GM21381 (cell line): ENCODE measurements at regions not wholly inside any gene's neighbourhood (a gene's known extent, or its start where the extent isn't known, plus 50 kb on each side); places are given as distances from the start of the nearest gene placed in this dataset.

ENCODE experiments used
- ATAC-seq: cut with Tn5 transposase; IDR thresholded peaks from one replicate; pipeline ENCODE4 v1.9.1; 2021; ENCODE audit warnings: mild to moderate bottlenecking, moderate library complexity; ENCODE audit not compliant: unreplicated experiment

DNA sequence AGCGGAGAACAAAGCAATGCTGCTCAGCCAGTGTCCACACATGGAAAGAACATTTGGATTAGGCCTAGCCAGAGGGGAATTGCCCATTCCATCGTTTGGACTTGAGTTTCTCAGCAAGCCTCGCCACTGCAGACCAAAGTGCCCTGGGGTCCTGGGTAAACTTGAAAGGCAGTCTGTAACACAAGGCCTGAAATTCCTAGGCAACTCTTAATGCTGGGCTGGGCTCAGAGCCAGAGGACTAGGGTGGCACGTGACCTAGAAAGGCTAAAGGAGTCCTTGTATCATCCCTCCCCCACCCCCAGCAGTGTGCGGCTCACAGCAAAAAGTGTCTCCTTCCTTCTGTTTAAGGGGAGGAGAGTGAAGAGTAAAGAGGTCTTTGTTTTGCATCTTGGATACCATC is 210.4 kb upstream of the ARX start:
- no peak for ATAC-seq

DNA sequence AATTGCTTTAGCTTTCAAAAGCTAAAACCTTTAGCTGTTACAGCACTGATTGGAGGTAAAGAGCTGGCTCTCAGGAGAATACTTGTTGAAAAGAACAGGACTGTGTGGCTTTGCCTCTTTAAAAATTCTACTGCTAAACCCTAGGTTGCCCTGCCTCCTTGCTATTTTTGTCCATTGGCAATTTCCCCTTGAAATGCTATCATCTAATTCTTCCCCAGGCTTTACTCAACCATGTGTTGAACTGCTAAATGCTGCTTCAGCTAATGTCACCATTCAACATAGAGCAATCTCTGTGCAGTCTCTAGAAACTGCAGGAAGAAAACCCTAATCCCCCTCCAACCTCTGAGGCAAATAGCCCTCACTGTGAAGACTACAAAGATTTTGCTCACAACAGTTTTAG is 203.7 kb upstream of the ARX start:
- ATAC-seq = no peak

DNA sequence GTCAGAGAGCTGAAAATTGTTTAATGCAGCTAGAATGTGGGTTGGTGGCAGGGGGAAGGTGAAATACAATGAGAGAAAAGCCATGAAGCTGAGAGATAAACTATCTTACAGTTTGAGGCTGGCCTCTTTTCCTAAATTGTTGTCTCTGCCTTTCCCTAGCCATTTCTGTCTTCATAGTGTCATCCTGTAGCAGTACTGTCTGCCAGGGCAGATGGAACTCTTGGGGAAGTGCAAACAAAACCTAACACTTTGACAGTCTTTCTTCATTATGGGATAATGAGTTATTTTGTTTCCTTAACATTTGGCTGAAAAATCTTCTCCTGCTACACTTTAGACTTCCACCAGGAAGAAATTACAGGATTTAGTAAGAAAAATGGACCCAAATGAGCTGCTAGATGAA is 197.8 kb upstream of the ARX start:
- no peak for ATAC-seq

DNA sequence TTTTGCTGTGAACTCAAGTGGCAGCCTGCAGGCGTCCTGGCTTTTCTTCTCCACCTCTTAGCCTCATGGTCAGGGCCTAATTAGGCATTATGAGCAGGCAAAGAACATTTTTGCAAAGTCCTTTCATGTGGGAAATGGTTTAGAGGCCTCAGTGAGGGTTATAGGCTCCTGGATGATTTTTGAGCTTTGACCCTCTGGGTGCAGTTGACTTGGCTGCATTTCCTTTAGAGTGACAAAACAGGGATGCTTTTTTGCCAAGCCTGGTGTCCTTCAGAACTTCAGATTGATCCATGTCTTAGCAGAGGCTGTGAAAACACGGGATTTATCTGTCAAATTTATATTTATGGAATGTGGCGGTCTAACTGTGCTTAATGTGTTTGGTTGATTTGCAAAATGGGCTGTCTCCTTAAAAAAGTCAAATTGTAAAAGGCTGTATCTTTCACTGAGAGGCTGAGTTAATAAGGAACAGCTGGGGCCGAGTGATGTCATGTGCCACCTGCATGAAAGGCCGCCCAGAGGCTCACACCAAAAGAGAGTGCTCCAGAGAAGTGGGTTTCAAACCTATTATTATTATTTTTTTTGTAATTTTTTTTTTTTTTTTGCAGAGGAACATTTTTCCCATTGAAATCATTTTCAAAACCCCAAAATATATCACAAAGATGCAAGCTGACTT is 192.2 kb upstream of the ARX start:
- ATAC-seq = no peak

DNA sequence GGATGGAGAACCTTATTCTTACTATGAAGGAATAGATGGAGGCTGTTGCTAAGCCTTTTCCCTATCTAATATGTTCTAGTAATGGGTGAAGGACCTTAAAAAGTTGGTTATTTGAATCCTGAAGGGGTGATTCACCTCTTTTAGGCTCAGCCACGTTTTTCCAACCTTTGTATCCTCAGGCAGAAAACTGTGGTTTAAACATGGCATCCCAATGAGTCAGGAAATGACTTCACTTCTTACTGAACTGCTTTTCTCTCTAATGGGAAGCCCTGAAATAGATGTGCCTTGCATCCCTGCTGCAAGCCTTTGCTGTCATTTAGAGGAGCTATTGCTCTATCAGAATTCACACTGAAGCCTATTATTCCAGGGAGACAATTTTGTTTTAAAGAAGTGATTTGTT is 191.0 kb upstream of the ARX start:
- no peak for ATAC-seq

DNA sequence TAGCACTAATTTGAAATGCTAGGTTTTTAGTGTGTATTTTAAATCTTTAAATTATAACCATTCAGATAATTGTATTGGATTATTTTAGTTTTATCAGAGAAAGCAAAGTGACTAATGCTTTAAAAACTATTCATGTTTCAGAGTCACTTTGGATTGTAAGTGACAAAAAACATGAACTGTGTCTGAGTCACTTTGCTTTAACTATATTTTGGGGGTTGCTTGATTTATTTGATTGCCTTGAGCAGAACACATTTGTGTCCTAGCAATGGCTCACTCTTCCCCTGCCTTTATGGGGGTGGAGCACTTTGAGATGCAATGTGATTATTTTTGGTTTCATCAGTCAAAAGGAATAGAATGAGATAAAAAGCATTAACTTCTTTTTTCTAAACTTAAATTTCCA is 188.4 kb upstream of the ARX start:
- ATAC-seq = no peak

DNA sequence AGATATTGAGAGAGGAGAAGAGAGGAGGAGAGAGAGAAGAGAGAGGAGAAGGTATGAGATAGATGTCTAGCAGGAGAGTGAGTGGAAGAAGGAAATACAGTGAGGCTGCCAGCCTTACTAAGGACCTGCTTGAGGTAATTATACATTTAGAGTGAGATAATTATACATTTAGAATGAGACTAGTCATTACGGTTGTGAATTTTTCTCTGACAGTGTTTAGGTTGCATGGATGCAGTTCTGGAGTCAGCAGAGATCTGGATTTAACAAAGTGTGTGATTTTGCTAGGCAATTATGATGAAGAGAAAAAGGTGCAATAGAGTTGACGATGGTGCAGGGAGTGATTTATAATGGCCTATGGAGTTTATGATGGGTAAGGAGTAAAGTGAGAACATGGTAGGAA is 187.1 kb upstream of the ARX start:
- ATAC-seq = no peak

DNA sequence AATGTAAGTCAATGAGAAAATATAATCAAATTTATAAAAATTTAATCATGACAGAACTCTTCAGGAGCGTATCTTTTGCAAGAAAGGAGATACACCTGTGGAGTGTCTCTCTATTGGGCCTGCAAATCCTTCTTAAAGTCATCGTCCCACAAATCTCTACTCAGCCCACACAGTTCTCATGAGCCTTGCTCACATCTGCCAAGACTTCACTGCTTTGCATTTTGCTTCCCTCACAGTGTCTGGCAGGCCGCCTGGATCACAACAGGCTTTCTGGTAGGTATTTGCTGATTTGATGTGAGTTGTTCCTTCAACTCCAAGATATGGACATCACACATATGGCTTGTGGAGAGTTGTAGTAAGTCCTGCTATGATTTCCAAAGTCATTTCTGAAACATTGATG is 183.1 kb upstream of the ARX start:
- no peak for ATAC-seq

DNA sequence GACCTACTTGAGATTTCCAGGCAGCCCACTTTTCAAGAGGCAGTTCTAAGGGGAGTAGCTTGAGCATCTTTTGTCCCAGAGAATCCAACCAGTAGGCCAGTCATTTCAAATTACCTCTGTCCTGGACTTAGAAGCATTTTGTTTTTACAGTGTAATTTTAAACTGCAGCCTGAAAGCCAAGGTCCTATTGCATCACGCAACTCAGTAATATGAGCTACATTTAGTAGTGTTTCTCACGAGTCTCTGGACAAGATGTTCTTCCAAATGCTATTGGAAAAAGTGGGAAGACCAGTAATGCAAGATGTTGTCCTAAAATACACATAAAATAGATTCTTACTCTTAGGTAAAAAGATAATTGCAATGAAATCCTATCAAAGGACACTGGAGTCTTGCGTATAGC is 182.5 kb upstream of the ARX start:
- no peak for ATAC-seq

DNA sequence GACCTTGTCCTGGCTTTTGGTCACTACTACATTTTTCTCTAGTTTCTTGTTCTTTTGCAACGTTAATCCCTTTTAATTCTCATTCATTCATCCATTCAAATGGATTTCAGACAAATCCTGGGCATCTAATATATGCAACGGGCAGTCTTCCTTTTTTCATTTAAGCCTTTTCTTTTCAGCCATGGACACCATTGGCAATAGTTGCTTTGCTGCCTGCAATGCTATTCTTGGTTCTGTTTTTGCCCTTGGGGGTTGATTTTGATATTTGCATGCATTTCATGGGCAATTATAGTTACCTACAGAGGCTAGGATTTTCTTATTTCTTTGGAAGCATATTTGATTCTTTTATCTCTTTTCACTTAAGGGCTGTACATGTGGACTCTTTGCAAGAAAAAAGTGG is 180.5 kb upstream of the ARX start:
- no peak for ATAC-seq

DNA sequence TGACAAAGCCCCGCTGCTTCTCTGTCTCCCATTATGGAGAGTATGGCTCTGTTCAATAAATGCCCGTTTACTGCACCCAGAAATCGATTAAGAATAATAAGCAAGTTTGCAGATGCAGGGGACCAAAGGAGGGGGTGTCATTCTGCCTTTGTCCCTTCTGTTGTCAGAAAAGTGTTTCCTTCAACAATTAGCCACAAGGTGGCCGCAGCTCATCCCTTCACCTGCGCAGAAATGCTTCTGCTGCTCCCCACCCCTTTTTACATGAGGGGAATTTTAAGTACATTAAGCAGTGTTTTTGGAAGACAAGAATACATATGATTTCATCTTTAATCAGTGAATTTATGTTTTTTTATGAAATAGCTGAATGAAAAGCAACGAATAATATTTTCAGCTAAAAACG is 175.6 kb upstream of the ARX start:
- no peak for ATAC-seq

DNA sequence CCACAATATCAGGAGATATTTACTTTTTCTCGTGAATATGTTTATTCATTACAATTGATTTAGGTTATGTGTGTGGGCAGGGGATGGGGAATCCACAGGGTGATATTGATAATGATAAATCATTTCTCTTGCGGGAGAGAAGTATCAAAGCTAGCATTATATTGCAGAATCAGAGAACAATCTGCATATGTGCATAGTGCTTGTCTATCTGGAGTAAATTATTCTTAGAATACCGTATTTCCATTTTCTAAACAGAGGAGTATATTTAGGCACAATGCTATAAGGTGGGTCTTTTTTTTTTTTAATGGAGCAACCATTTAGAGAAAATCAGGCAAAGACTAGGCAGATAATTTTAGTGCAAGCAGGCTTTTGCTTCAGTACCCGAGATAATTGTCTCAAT is 166.0 kb upstream of the ARX start:
- no peak for ATAC-seq

DNA sequence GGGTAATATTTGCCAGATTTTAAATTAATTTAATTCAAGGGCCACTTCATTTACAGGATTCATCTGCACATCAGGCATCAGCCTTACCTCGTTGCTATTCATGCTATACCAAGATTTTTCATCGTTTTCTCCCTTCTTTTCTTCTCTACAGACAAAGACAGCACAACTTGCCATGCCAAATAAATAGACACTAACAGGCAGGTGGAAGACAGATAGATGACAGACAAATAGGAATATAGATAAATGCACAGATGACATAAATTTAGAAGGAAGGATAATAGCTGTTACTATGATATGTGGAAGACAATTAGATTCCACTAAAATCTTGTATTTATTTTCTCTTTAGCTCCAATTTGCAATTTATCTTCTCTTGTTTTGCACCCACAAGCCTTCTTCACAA is 164.5 kb upstream of the ARX start:
- no peak for ATAC-seq

DNA sequence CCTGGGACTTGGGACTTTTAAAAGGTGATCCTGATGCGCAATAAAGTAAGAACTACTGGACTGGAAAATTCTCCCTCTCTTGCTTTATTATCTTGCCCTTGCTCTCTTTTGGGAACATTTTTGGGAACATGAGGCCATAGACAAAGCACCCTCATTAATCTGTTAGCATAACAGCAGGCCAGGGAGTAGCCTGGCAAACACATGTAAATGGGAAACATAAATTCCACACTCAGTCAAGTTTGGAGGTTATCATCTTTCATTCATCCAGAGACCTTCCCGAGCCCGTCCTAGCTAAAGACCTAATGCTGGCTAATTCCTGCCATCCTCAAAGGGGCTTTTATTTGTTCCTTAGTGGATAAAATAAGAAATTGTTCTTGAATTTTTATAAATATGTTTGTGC is 162.8 kb upstream of the ARX start:
- ATAC-seq = no peak

DNA sequence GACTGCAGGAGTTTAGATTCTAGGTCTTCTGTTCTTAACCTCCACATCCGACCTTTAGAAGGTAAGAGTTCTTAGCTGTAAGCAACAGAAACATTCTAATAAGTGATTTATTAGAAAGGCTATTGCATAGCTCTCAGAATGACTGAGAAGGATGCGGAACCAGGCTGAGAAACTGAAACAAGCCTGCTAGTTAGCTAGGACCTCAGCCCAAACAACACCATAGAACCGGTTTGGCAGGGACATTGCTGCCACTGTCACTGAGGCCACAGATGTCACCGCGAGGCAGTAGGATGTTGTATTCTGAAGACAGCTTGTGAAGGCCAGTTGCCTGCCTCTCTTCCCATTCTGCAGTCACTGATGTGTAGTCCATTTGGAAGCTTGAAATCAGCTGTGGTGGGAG is 160.0 kb upstream of the ARX start:
- peak; percentile 78 for ATAC-seq

DNA sequence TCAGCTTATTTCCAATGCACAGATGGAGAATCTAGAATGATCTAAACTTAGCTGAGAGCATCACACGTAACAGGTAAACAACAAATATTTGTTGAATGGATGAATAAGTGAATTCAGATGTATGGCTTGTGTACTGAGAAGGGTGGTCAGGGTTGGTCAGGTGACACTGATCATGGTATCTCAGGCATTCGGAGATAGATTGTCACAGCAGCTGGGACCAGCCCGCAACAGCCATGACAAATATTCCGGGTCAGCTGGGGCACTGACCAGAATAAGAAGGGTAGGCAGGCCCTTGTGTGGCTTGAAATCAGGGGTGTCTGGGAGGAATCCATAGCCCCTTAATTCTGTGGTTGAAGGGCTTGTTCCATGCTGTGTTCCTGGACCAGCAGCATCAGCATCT is 159.4 kb upstream of the ARX start:
- ATAC-seq = no peak

DNA sequence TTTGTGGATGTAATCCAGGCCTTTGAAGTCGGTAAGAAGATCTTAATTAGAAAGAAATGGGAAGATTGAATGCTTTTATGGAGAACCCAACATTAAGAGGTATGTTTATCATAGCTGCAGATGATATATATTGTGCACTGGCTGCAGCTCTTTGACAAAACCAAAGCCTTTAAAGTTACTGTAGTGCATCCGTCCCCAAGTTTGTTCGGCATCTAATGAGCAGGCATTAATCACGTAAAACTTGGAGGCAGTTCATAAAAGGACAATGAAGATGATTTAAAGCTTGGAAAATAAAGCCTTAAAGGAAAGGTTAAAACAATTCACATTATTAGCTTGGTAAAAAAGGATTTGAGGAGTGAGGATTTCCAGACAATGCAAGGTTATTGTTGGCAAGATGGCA is 150.8 kb upstream of the ARX start:
- ATAC-seq = no peak

DNA sequence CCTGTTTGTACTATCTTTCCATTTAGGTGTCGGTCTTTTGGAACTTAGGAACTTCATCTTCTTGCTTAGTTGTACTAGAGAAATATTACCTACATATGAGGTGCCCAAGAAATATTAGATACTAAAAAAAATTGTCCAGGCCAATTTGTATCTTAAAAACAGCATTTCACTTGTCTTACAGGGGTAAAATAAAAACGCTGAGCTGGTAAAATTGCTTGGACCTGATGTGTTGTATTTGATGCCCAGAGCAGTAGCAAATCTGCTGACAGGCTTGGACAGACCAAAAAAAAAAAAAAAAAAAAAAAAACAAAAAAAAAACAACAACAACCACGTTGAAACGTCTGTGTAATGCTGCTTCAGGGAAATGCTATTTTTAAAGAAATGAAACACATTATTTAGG is 150.4 kb upstream of the ARX start:
- ATAC-seq = no peak

DNA sequence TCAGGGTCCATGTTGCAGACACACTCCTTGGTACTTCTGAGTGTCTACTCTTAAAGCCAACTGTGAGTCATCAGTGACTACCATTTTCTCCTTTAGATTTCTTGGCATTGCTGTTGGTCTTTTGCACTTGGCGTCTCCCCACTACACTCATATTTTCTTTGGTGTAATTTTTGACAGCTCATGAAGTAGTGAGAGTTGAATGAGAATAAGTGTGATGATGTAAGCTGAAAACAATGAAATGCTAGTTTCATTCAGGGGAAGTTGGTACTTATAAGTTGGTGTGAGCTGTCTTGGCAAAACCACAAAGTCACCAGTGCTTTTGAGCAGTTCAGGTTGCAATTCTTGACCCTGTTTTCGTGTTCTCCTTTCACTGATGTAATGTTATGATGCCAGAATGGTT is 142.9 kb upstream of the ARX start:
- no peak for ATAC-seq

DNA sequence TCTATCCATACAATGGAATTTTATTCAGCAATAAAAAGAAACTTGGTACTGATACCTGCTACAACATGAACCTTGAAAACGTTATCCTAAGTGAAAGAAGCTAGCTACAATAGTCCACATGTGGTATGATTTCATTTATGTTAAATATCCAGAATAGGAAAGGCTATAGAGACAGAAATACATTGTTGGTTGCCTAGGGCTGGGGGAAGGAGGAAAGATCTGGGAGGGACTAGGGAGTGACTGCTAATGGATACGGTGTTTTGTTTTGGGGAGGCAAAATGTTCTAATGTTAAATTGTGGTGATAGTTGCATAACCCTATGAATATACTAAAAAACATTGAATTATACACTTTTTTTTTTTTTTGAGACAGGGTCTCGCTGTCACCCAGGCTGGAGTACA is 141.1 kb upstream of the ARX start:
- ATAC-seq = no peak

DNA sequence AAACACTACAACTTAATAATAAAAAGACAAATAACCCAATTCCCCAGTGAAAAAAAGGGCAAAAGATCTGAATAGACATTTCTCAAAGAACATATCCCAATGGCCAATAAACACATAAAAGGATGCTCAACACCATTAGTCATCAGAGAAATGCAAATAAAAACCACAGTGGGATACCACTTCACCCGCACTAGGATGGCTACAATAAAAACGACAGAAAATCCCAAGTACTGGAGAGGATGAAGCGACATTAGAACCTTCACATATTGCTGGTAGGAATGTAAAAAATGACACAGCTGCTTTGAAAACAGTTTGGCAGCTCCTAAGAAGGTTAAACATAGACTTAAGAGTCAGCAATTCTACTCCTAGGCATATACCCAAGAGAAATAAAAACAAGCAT is 140.6 kb upstream of the ARX start:
- no peak for ATAC-seq

DNA sequence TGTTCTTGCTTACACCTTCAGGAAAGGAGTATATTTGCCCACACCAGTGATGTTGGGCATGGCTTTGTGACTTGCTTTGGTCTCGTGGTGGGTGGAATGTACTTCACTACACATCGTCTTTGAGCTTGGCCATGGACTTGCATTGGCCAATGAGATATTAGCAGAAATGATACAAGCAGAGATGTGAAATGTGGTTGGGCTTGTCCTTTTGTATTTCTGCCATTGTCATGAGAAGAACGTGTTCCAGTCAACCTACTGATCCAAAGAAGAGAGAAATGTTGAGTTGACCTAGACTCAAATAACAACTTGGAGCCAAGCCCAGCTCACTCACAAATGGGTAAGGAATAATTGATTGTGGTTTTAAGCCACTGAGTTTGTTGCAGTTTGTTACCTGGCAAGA is 138.4 kb upstream of the ARX start:
- no peak for ATAC-seq

DNA sequence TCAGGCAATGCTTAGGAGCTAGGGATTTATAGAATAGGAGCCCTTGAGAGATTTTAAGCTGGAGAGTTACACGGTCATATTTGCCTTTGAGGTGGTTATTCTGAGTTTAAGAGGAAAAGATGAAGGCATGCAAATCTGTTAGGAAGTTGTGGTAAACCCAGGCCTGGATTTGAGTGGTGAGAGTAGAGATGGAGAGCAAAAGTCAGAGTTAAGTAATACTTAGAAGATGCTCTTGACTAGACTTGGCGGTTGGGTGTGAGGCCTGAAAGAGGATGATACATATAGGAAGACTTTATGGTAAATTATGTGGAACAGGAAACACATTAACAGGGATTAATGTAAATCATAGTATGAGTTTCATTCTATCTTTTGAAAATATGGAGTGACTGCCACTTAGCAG is 136.0 kb upstream of the ARX start:
- ATAC-seq = no peak
